Tibial artery (tissue), 4 donors: ENCODE measurements at regions not wholly inside any gene's neighbourhood (a gene's known extent, or its start where the extent isn't known, plus 50 kb on each side); places are given as distances from the start of the nearest gene placed in this dataset.

Experiments
- DNase-seq, 2 donors: peaks; one replicate each; pipeline ENCODE4 v3.0.0-alpha.2; 2019
- H3K27ac ChIP-seq, 2 donors: fragments of 200-600 bp; sonication (generic) in 1 of 2; 1 replicate in 1 of 2; 2 replicates in 1 of 2; pipeline ENCODE4 v1.5.1; 2018 to 2019; ENCODE audit warnings: mild to moderate bottlenecking in 1 of 2
- H3K27me3 ChIP-seq, 2 donors: fragments of 200-600 bp; sonication (generic) in 1 of 2; one replicate each; pipeline versions ENCODE4 v1.5.1 to v1.6.0; 2016 to 2019
- H3K36me3 ChIP-seq, 3 donors: fragments of 200-600 bp; sonication (generic) in 2 of 3; one replicate each; pipeline ENCODE4 v1.5.1; 2016 to 2019; ENCODE audit warnings: mild to moderate bottlenecking in 2 of 3
- H3K4me1 ChIP-seq, 4 donors: fragments of 200-600 bp; sonication (generic) in 2 of 4; 1 replicate in 3 of 4; 2 replicates in 1 of 4; pipeline ENCODE4 v1.5.1; 2016 to 2019
- H3K4me3 ChIP-seq, 2 donors: fragments of 200-600 bp; sonication (generic) in 1 of 2; 1 replicate in 1 of 2; 2 replicates in 1 of 2; pipeline ENCODE4 v1.5.1; 2018 to 2019; ENCODE audit warnings: mild to moderate bottlenecking in 2 of 2
- H3K9me3 ChIP-seq, 3 donors: fragments of 200-600 bp; sonication (generic) in 1 of 3; one replicate each; pipeline ENCODE4 v1.5.1; 2016 to 2019
- CTCF ChIP-seq, 2 experiments: fragments of 200-600 bp in 1 of 2; fragments of 450-650 bp in 1 of 2; IDR thresholded peaks; one replicate each; pipeline ENCODE4 v1.5.1; 2017 to 2019; ENCODE audit warnings: antibody characterized with exemption in 2 of 2, mild to moderate bottlenecking in 1 of 2, moderate library complexity in 1 of 2
- intact Hi-C: fragments of 100-400 bp; cut with DNase I; formaldehyde crosslinking; loops from one replicate; pipeline ENCODE4 v1.15.0; 2023; ENCODE audit warnings: low total_unique reads

- no peaks in the 10 kb centered on the region for H3K36me3 ChIP-seq
- TF ChIP-seq CTCF (IDR thresholded peaks at IDR 0.05), result no peak
- no peaks in the 10 kb centered on the region for H3K4me1 ChIP-seq
- H3K27me3 ChIP-seq, result no peaks in the 10 kb centered on the region
- H3K9me3 ChIP-seq, result no peaks in the 10 kb centered on the region
- H3K27ac ChIP-seq, result no peak overlapping the region
- no peak overlapping the region for H3K4me3 ChIP-seq
- DNase-seq, result no peak
- intact Hi-C loops, result no loop called here
Measured at GRCh38 chr18:55166260-55166598, 207.0 kb upstream of the CCDC68 start.

GRCh38 chr18:55163550-55163949, 204.3 kb upstream of the CCDC68 start:
- no peak for DNase-seq
- intact Hi-C loops, result no loop called here
- H3K36me3 ChIP-seq, result no peaks in the 10 kb centered on the region
- no peak for TF ChIP-seq CTCF (IDR thresholded peaks at IDR 0.05)
- no peak overlapping the region for H3K4me3 ChIP-seq
- H3K27ac ChIP-seq, result no peak overlapping the region
- H3K9me3 ChIP-seq, result no peaks in the 10 kb centered on the region
- no peaks in the 10 kb centered on the region for H3K4me1 ChIP-seq
- H3K27me3 ChIP-seq, result no peaks in the 10 kb centered on the region

GRCh38 chr18:55161916-55162315, 202.7 kb upstream of the CCDC68 start:
- TF ChIP-seq CTCF (IDR thresholded peaks at IDR 0.05), result no peak
- H3K27ac ChIP-seq, result no peak overlapping the region
- H3K4me3 ChIP-seq, result no peak overlapping the region
- H3K9me3 ChIP-seq, result no peaks in the 10 kb centered on the region
- intact Hi-C loops, result no loop called here
- H3K36me3 ChIP-seq, result no peaks in the 10 kb centered on the region
- no peaks in the 10 kb centered on the region for H3K4me1 ChIP-seq
- no peaks in the 10 kb centered on the region for H3K27me3 ChIP-seq
- peak in 1 of 2 donors; percentile 20 for DNase-seq

- Histone ChIP-seq H3K9me3 (no peaks in the 10 kb centered on the region), H3K4me3 (no peak overlapping the region), H3K36me3 (no peaks in the 10 kb centered on the region), H3K27ac (no peak overlapping the region), H3K27me3 (no peaks in the 10 kb centered on the region), H3K4me1 (no peaks in the 10 kb centered on the region)
- intact Hi-C loops, result no loop called here
- no peak for DNase-seq
- TF ChIP-seq CTCF (IDR thresholded peaks at IDR 0.05), result no peak
Measured at GRCh38 chr18:55159027-55159426, 199.8 kb upstream of the CCDC68 start.

GRCh38 chr18:55158570-55158969, 199.3 kb upstream of the CCDC68 start:
- no peak overlapping the region for H3K4me3 ChIP-seq
- no peak overlapping the region for H3K27ac ChIP-seq
- TF ChIP-seq CTCF (IDR thresholded peaks at IDR 0.05), result no peak
- no peaks in the 10 kb centered on the region for H3K27me3 ChIP-seq
- no peaks in the 10 kb centered on the region for H3K36me3 ChIP-seq
- intact Hi-C loops, result no loop called here
- no peaks in the 10 kb centered on the region for H3K9me3 ChIP-seq
- H3K4me1 ChIP-seq, result no peaks in the 10 kb centered on the region
- DNase-seq, result no peak

- no peak for DNase-seq
- Histone ChIP-seq H3K4me3 (no peak overlapping the region), H3K27me3 (no peaks in the 10 kb centered on the region), H3K36me3 (no peaks in the 10 kb centered on the region), H3K9me3 (no peaks in the 10 kb centered on the region), H3K4me1 (no peaks in the 10 kb centered on the region), H3K27ac (no peak overlapping the region)
- intact Hi-C loops, result no loop called here
- TF ChIP-seq CTCF (IDR thresholded peaks at IDR 0.05), result no peak
Measured at GRCh38 chr18:55153346-55153745, 194.1 kb upstream of the CCDC68 start.
